ENCODE measurements at regions not wholly inside any gene's neighbourhood (a gene's known extent, or its start where the extent isn't known, plus 50 kb on each side); places are given as distances from the start of the nearest gene placed in this dataset.

DNA sequence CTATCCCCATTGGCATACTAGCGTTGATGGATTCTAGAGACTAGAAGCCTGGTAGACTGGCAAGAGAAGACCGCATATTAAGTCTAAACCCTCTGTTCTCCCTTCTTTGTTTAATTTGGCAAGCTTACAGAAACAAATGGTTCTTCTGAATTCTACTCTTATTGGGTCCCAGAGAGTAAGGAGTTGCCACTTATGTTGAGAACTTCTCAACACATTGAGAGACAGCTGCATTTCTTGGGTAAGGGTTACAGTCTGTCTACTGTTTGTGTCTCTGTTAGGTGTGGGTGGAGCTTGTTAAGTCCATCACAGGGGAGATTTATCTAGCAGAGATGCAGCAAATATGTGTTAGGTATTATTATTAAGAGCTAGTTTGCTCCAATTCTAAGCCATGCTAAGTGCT, 435.8 kb upstream of the MEIS1 start:
- H3K27ac ChIP-seq (ENCODE audit: low read length in 2 of 2): no peak overlapping the region
- TF ChIP-seq, protein P1, sequence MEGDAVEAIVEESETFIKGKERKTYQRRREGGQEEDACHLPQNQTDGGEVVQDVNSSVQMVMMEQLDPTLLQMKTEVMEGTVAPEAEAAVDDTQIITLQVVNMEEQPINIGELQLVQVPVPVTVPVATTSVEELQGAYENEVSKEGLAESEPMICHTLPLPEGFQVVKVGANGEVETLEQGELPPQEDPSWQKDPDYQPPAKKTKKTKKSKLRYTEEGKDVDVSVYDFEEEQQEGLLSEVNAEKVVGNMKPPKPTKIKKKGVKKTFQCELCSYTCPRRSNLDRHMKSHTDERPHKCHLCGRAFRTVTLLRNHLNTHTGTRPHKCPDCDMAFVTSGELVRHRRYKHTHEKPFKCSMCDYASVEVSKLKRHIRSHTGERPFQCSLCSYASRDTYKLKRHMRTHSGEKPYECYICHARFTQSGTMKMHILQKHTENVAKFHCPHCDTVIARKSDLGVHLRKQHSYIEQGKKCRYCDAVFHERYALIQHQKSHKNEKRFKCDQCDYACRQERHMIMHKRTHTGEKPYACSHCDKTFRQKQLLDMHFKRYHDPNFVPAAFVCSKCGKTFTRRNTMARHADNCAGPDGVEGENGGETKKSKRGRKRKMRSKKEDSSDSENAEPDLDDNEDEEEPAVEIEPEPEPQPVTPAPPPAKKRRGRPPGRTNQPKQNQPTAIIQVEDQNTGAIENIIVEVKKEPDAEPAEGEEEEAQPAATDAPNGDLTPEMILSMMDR (IDR thresholded peaks at IDR 0.05): no peak
- no peak for TF ChIP-seq EZH2 (IDR thresholded peaks at IDR 0.05; ENCODE audit: borderline replicate concordance, insufficient read depth, low read depth, low read length, poor library complexity, severe bottlenecking)
- DNase-seq (no peak), ATAC-seq (ENCODE audit: low read depth) (no peak)
- H3K9me3 ChIP-seq (ENCODE audit: control extremely low read depth in 1 of 3, control insufficient read depth in 2 of 3, insufficient read depth in 1 of 3, low read length in 2 of 3): no peaks in the 10 kb centered on the region
- no peak overlapping the region for H3K4me2 ChIP-seq (replicated peaks; ENCODE audit: low read depth, low read length, poor library complexity, severe bottlenecking)
- no peaks in the 10 kb centered on the region for H3K27me3 Mint-ChIP-seq
- no peaks in the 10 kb centered on the region for H3K4me1 ChIP-seq (ENCODE audit: control insufficient read depth in 2 of 2, insufficient read depth in 2 of 2, low read length in 2 of 2)
- no peak overlapping the region for H3K4me3 Mint-ChIP-seq
- no CpG with 5 or more reads among the region's 2 CpGs for WGBS (ENCODE audit: insufficient coverage)
- H2AFZ ChIP-seq (ENCODE audit: insufficient read depth, low read depth, low read length, poor library complexity, severe bottlenecking): no peak overlapping the region
- no peaks in the 10 kb centered on the region for H3K79me2 ChIP-seq (ENCODE audit: control insufficient read depth, insufficient read depth, low read length)
- intact Hi-C loops (cut with micrococcal nuclease): no loop called here
- H3K27me3 ChIP-seq (replicated peaks in 1 of 4; ENCODE audit: control extremely low read depth in 1 of 4, control insufficient read depth in 3 of 4, insufficient read depth in 4 of 4, low read length in 3 of 4): no peaks in the 10 kb centered on the region
- no peaks in the 10 kb centered on the region for H3K36me3 ChIP-seq (replicated peaks in 1 of 2; ENCODE audit: control extremely low read depth in 1 of 2, control insufficient read depth in 1 of 2, extremely low read depth in 1 of 2, insufficient read depth in 2 of 2, low read length in 1 of 2)
- H3K9ac ChIP-seq (ENCODE audit: low read length): no peak overlapping the region
- CTCF ChIA-PET: no interaction called here
- H3K9me3 Mint-ChIP-seq (ENCODE audit: insufficient read depth): no peaks in the 10 kb centered on the region
- no peak overlapping the region for H3K27ac Mint-ChIP-seq
- H3K4me1 Mint-ChIP-seq: no peaks in the 10 kb centered on the region
- no peaks in the 10 kb centered on the region for H4K20me1 ChIP-seq (ENCODE audit: control insufficient read depth, insufficient read depth, low read length, poor library complexity, severe bottlenecking)
- H3K4me3 ChIP-seq (ENCODE audit: control extremely low read depth in 1 of 5, extremely low read depth in 1 of 5, insufficient read depth in 1 of 5, low read depth in 2 of 5, low read length in 4 of 5): no peak overlapping the region
- POLR2A ChIA-PET: no interaction called here

DNA sequence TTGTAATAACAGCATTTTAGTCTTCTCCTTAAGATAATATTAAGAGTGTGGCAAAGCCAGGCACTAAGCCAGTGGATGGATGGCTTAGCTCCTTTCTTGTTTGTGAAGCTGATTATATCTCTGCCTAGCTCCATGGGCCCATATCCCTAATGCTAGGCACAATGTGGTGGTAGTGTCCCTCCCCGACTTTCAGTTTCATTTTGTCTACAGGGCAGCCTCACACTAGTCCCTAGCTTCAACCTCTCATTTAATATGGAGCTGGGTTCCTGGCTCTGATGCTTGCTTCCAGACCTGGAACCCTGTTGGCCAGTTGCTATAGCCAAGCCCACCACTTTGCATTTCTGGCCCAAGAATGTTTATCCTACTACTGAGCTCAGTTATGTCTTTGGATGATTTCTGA, 437.0 kb upstream of the MEIS1 start:
- TF ChIP-seq EZH2 (IDR thresholded peaks at IDR 0.05; ENCODE audit: borderline replicate concordance, insufficient read depth, low read depth, low read length, poor library complexity, severe bottlenecking): no peak
- TF ChIP-seq, protein P1 (IDR thresholded peaks at IDR 0.05): no peak
- H3K27me3 ChIP-seq (replicated peaks in 1 of 4; ENCODE audit: control extremely low read depth in 1 of 4, control insufficient read depth in 3 of 4, insufficient read depth in 4 of 4, low read length in 3 of 4): no peaks in the 10 kb centered on the region
- H3K36me3 ChIP-seq (replicated peaks in 1 of 2; ENCODE audit: control extremely low read depth in 1 of 2, control insufficient read depth in 1 of 2, extremely low read depth in 1 of 2, insufficient read depth in 2 of 2, low read length in 1 of 2): no peaks in the 10 kb centered on the region
- H3K27ac Mint-ChIP-seq: no peak overlapping the region
- H3K9me3 Mint-ChIP-seq (ENCODE audit: insufficient read depth): no peaks in the 10 kb centered on the region
- ChIA-PET POLR2A (no interaction called here), CTCF (no interaction called here)
- H3K4me3 Mint-ChIP-seq: no peak overlapping the region
- no peak overlapping the region for H3K27ac ChIP-seq (ENCODE audit: low read length in 2 of 2)
- ATAC-seq (ENCODE audit: low read depth) (no peak), DNase-seq (no peak)
- H4K20me1 ChIP-seq (ENCODE audit: control insufficient read depth, insufficient read depth, low read length, poor library complexity, severe bottlenecking): no peaks in the 10 kb centered on the region
- WGBS (ENCODE audit: insufficient coverage): no CpG with 5 or more reads among the region's 1 CpG
- no peaks in the 10 kb centered on the region for H3K27me3 Mint-ChIP-seq
- H3K4me3 ChIP-seq (ENCODE audit: control extremely low read depth in 1 of 5, extremely low read depth in 1 of 5, insufficient read depth in 1 of 5, low read depth in 2 of 5, low read length in 4 of 5): no peak overlapping the region
- no peak overlapping the region for H2AFZ ChIP-seq (ENCODE audit: insufficient read depth, low read depth, low read length, poor library complexity, severe bottlenecking)
- no peaks in the 10 kb centered on the region for H3K4me1 ChIP-seq (ENCODE audit: control insufficient read depth in 2 of 2, insufficient read depth in 2 of 2, low read length in 2 of 2)
- H3K9ac ChIP-seq (ENCODE audit: low read length): no peak overlapping the region
- H3K4me2 ChIP-seq (replicated peaks; ENCODE audit: low read depth, low read length, poor library complexity, severe bottlenecking): no peak overlapping the region
- intact Hi-C loops (cut with micrococcal nuclease): no loop called here
- H3K9me3 ChIP-seq (ENCODE audit: control extremely low read depth in 1 of 3, control insufficient read depth in 2 of 3, insufficient read depth in 1 of 3, low read length in 2 of 3): no peaks in the 10 kb centered on the region
- H3K4me1 Mint-ChIP-seq: no peaks in the 10 kb centered on the region
- no peaks in the 10 kb centered on the region for H3K79me2 ChIP-seq (ENCODE audit: control insufficient read depth, insufficient read depth, low read length)

All from B cell (primary cell).